Loucy (cell line): ENCODE measurements at regions not wholly inside any gene's neighbourhood (a gene's known extent, or its start where the extent isn't known, plus 50 kb on each side); places are given as distances from the start of the nearest gene placed in this dataset.

Experiments used
- EZH2phosphoT487 ChIP-seq: fragments of 200-600 bp; IDR thresholded peaks from 2 replicates; pipeline ENCODE4 v1.6.1; 2018; ENCODE audit warnings: antibody characterized with exemption, mild to moderate bottlenecking, moderate library complexity, borderline replicate concordance
- TF ChIP-seq, protein P1 (sequence below): fragments of 200-600 bp; sonication (generic); conservative IDR thresholded peaks from 2 replicates; pipeline ENCODE4 v1.5.1; 2014; ENCODE audit warnings: mild to moderate bottlenecking, antibody characterized with exemption, low read length

- TF ChIP-seq, protein P1, sequence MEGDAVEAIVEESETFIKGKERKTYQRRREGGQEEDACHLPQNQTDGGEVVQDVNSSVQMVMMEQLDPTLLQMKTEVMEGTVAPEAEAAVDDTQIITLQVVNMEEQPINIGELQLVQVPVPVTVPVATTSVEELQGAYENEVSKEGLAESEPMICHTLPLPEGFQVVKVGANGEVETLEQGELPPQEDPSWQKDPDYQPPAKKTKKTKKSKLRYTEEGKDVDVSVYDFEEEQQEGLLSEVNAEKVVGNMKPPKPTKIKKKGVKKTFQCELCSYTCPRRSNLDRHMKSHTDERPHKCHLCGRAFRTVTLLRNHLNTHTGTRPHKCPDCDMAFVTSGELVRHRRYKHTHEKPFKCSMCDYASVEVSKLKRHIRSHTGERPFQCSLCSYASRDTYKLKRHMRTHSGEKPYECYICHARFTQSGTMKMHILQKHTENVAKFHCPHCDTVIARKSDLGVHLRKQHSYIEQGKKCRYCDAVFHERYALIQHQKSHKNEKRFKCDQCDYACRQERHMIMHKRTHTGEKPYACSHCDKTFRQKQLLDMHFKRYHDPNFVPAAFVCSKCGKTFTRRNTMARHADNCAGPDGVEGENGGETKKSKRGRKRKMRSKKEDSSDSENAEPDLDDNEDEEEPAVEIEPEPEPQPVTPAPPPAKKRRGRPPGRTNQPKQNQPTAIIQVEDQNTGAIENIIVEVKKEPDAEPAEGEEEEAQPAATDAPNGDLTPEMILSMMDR = no peak
- TF ChIP-seq EZH2phosphoT487 = no peak
These were observed 150.8 kb upstream of the SLC44A1 start for GRCh38 chr9:105093685-105094084.
